IMR-90 (cell line): ENCODE measurements at regions not wholly inside any gene's neighbourhood (a gene's known extent, or its start where the extent isn't known, plus 50 kb on each side); places are given as distances from the start of the nearest gene placed in this dataset.

Source experiments
- ATAC-seq: fragments of 200-7000 bp; cut with Tn5 transposase; 2 replicates; pipeline ENCODE4 v1.9.1; 2020; ENCODE audit warnings: low read depth, mild to moderate bottlenecking, moderate library complexity
- BruUV-seq: library from RNA; stranded (reverse); fragments of 400-500 nt; replicated peaks from 2 replicates; lab custom pipeline; 2021; lab: Mats Ljungman, UMichigan
- CTCF ChIA-PET: fragments of 300-600 bp; formaldehyde crosslinking; extraction: SDS; loops from one replicate; lab custom pipeline; 2021; ENCODE audit warnings: antibody characterized with exemption; lab: Yijun Ruan, JAX
- POLR2A ChIA-PET: fragments of 300-600 bp; sonication (Branson Sonifier 250); formaldehyde crosslinking; loops from one replicate; lab custom pipeline; 2022; ENCODE audit warnings: antibody characterized with exemption; ENCODE audit not compliant: unreplicated experiment; lab: Charles Lee
- DNase-seq: peaks from one replicate; pipeline ENCODE4 v3.0.0; 2013
- H2AFZ ChIP-seq: replicated peaks from 2 replicates; pipeline ENCODE3; 2013; ENCODE audit warnings: low read length, mild to moderate bottlenecking; ENCODE audit not compliant: poor library complexity
- H2AK5ac ChIP-seq: 2 replicates; pipeline ENCODE4 v1.6.1; 2013; ENCODE audit warnings: low read depth, low read length, inconsistent platforms
- H2AK9ac ChIP-seq: replicated peaks from 2 replicates; pipeline ENCODE3; 2013; ENCODE audit warnings: mild to moderate bottlenecking, low read depth, low read length, moderate library complexity; ENCODE audit not compliant: poor library complexity
- H2BK120ac ChIP-seq: 2 replicates; pipeline ENCODE4 v1.6.1; 2013; ENCODE audit warnings: low read depth, low read length, inconsistent platforms
- H2BK15ac ChIP-seq: 3 replicates; pipeline ENCODE4 v1.6.1; 2013; ENCODE audit warnings: low read depth, low read length, inconsistent platforms
- H2BK20ac ChIP-seq: 2 replicates; pipeline ENCODE4 v1.6.1; 2013; ENCODE audit warnings: low read depth, mild to moderate bottlenecking, inconsistent platforms, low read length, moderate library complexity
- H2BK5ac ChIP-seq: 2 replicates; pipeline ENCODE4 v1.6.1; 2013; ENCODE audit warnings: mild to moderate bottlenecking, low read depth, low read length, inconsistent platforms; ENCODE audit not compliant: poor library complexity, severe bottlenecking
- H3K14ac ChIP-seq: replicated peaks from 2 replicates; pipeline ENCODE4 v1.6.1; 2013; ENCODE audit warnings: low read depth, low read length, inconsistent platforms
- H3K18ac ChIP-seq: 2 replicates; pipeline ENCODE4 v1.6.1; 2013; ENCODE audit warnings: low read depth, low read length, control low read depth
- H3K23ac ChIP-seq: 2 replicates; pipeline ENCODE4 v1.6.1; 2013; ENCODE audit warnings: low read depth, low read length, inconsistent platforms
- H3K27ac ChIP-seq: 2 replicates; pipeline ENCODE4 v1.5.1; 2013; ENCODE audit warnings: mild to moderate bottlenecking, control low read depth, low read length; ENCODE audit not compliant: insufficient read depth
- H3K27me3 ChIP-seq: 2 replicates; pipeline ENCODE4 v1.6.1; 2013; ENCODE audit warnings: low read length; ENCODE audit not compliant: control insufficient read depth, insufficient read depth
- H3K36me3 ChIP-seq: 2 replicates; pipeline ENCODE4 v1.6.1; 2013; ENCODE audit warnings: low read length, mixed read lengths; ENCODE audit not compliant: control insufficient read depth, insufficient read depth
- H3K4ac ChIP-seq: 2 replicates; pipeline ENCODE4 v1.6.1; 2013; ENCODE audit warnings: low read depth, low read length, inconsistent platforms
- H3K4me1 ChIP-seq: 2 replicates; pipeline ENCODE4 v1.6.1; 2013; ENCODE audit warnings: low read length, mixed read lengths; ENCODE audit not compliant: control insufficient read depth, insufficient read depth
- H3K4me2 ChIP-seq: 2 replicates; pipeline ENCODE4 v1.6.1; 2013; ENCODE audit warnings: low read depth, mild to moderate bottlenecking, control low read depth, low read length, moderate library complexity
- H3K4me3 ChIP-seq: 2 replicates; pipeline ENCODE4 v1.5.1; 2013; ENCODE audit warnings: low read depth, mild to moderate bottlenecking, control low read depth, low read length, moderate library complexity; ENCODE audit not compliant: insufficient read depth
- H3K56ac ChIP-seq: 2 replicates; pipeline ENCODE4 v1.6.1; 2013; ENCODE audit warnings: low read length, inconsistent platforms; ENCODE audit not compliant: insufficient read depth; ENCODE audit errors: extremely low read depth
- H3K79me1 ChIP-seq, 2 experiments: 2 replicates each; pipeline ENCODE4 v1.6.1; 2013; ENCODE audit warnings: low read length in 2 of 2, inconsistent platforms in 1 of 2, low read depth in 1 of 2
- H3K9ac ChIP-seq: 2 replicates; pipeline ENCODE4 v1.6.1; 2013; ENCODE audit warnings: low read depth, low read length, control low read depth
- H3K9me1 ChIP-seq: 2 replicates; pipeline ENCODE4 v1.6.1; 2013; ENCODE audit warnings: low read length, inconsistent platforms; ENCODE audit not compliant: insufficient read depth
- H3K9me3 ChIP-seq: 2 replicates; pipeline ENCODE4 v1.6.1; 2013; ENCODE audit warnings: low read length; ENCODE audit not compliant: control insufficient read depth, insufficient read depth
- H4K20me1 ChIP-seq: 2 replicates; pipeline ENCODE4 v1.6.1; 2013; ENCODE audit warnings: low read length, inconsistent platforms; ENCODE audit not compliant: insufficient read depth
- H4K5ac ChIP-seq: 2 replicates; pipeline ENCODE4 v1.6.1; 2013; ENCODE audit warnings: mild to moderate bottlenecking, low read depth, low read length, control low read depth
- H4K8ac ChIP-seq, 2 experiments: 2 replicates each; pipeline ENCODE4 v1.6.1; 2013; ENCODE audit warnings: low read depth in 2 of 2, low read length in 2 of 2, control low read depth in 1 of 2, inconsistent platforms in 1 of 2
- H4K91ac ChIP-seq: 2 replicates; pipeline ENCODE4 v1.6.1; 2013; ENCODE audit warnings: low read depth, low read length, inconsistent platforms; ENCODE audit not compliant: insufficient read depth
- CEBPB ChIP-seq: IDR thresholded peaks from 2 replicates; pipeline ENCODE4 v1.6.1; 2012; ENCODE audit warnings: low read depth, low read length, improper control_type of control experiment
- FOS ChIP-seq: fragments of 150-350 bp; IDR thresholded peaks from 2 replicates; pipeline ENCODE4 v1.6.1; 2016; ENCODE audit warnings: low read depth, low read length
- MXI1 ChIP-seq: IDR thresholded peaks from 2 replicates; pipeline ENCODE4 v1.6.1; 2012; ENCODE audit warnings: low read depth, mild to moderate bottlenecking, low read length, moderate library complexity, borderline replicate concordance
- POLR2A ChIP-seq: IDR thresholded peaks from 2 replicates; pipeline ENCODE4 v1.6.1; 2012; ENCODE audit warnings: mild to moderate bottlenecking, low read depth, low read length
- RAD21 ChIP-seq: IDR thresholded peaks from 2 replicates; pipeline ENCODE4 v1.6.1; 2012; ENCODE audit warnings: low read length, improper control_type of control experiment
- RCOR1 ChIP-seq: IDR thresholded peaks from 2 replicates; pipeline ENCODE4 v1.6.1; 2012; ENCODE audit warnings: mild to moderate bottlenecking, low read length, improper control_type of control experiment; ENCODE audit not compliant: insufficient replicate concordance
- SMC3 ChIP-seq: fragments of 150-350 bp; IDR thresholded peaks from 2 replicates; pipeline ENCODE4 v1.6.1; 2016; ENCODE audit warnings: low read depth, mild to moderate bottlenecking, antibody characterized with exemption, low read length, moderate library complexity
- WGBS, 2 experiments: methylation state at CpG; one replicate each; pipeline versions ENCODE4 v1.1.5 to v1.1.7; 2013; ENCODE audit warnings: missing lambda C conversion rate in 2 of 2; ENCODE audit not compliant: insufficient read length in 1 of 2; ENCODE audit errors: extremely low coverage in 2 of 2; 5-methylcytosine and 5-hydroxymethylcytosine counted together
- dilution Hi-C: fragments of 300-500 bp; cut with HindIII; formaldehyde crosslinking; loops from one replicate; pipeline ENCODE4 v1.14.3; 2018; ENCODE audit warnings: low sequenced_read_pairs; ENCODE audit not compliant: unreplicated experiment
- in situ Hi-C: fragments of 300-500 bp; cut with MboI; formaldehyde crosslinking; loops from 3 replicates; pipeline ENCODE4 v1.14.3; 2019; ENCODE audit warnings: low sequenced_read_pairs, inconsistent platforms, mixed read lengths
- intact Hi-C: fragments of 100-400 bp; cut with micrococcal nuclease; formaldehyde crosslinking; loops from 2 replicates; pipeline ENCODE4 v1.10.0; 2022
- TF ChIP-seq, protein P1 (sequence below): fragments of 150-350 bp; IDR thresholded peaks from 2 replicates; pipeline ENCODE4 v1.6.1; 2017; ENCODE audit warnings: mild to moderate bottlenecking, antibody characterized with exemption, low read length, low read depth

DNA sequence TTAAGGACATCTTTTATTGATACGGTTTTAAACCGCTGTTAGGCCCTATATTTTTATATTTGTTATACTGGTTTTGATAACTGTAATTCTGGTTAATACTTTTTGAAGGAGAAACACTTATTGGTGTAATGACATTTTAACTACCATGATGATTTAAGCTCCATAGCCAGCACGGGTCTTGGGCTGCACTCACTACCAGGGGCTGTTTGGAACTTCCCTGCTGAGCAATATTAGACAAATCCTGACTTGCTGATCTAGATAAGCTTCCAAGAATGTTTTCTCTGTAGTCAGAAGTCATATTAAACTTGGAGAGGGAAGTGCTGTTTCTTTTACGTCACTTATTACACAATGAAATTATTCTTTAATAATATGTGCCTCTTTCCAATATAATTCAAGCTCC lies 540.0 kb upstream of the GRAMD2B start:
- ChIA-PET POLR2A (no interaction called here), CTCF (no interaction called here)
- intact Hi-C loops, result no loop called here
- Histone ChIP-seq H4K8ac (no peak overlapping the region), H3K27ac (no peak overlapping the region), H2AK5ac (no peak overlapping the region), H3K79me1 (no peaks in the 10 kb centered on the region), H2BK20ac (no peak overlapping the region), H3K9me1 (no peaks in the 10 kb centered on the region), H3K9ac (no peak overlapping the region), H3K56ac (no peak overlapping the region), H4K91ac (no peak overlapping the region), H2AK9ac (no peak overlapping the region), H3K4ac (no peak overlapping the region), H2BK15ac (no peak overlapping the region), H4K20me1 (no peaks in the 10 kb centered on the region), H3K4me2 (no peak overlapping the region), H3K4me1 (no peaks in the 10 kb centered on the region), H4K5ac (no peak overlapping the region), H3K23ac (no peak overlapping the region), H2BK120ac (no peak overlapping the region), H2BK5ac (no peak overlapping the region), H3K36me3 (no peaks in the 10 kb centered on the region), H3K18ac (no peak overlapping the region), H3K4me3 (no peak overlapping the region), H3K27me3 (no peaks in the 10 kb centered on the region), H3K14ac (no peak overlapping the region), H3K9me3 (no peaks in the 10 kb centered on the region), H2AFZ (no peak overlapping the region)
- BruUV-seq, result no TSS peak
- no peak for TF ChIP-seq RAD21
- TF ChIP-seq POLR2A, result no peak
- TF ChIP-seq RCOR1, result no peak
- no peak for TF ChIP-seq CEBPB
- TF ChIP-seq SMC3, result no peak
- TF ChIP-seq, protein P1, sequence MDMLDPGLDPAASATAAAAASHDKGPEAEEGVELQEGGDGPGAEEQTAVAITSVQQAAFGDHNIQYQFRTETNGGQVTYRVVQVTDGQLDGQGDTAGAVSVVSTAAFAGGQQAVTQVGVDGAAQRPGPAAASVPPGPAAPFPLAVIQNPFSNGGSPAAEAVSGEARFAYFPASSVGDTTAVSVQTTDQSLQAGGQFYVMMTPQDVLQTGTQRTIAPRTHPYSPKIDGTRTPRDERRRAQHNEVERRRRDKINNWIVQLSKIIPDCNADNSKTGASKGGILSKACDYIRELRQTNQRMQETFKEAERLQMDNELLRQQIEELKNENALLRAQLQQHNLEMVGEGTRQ, result no peak
- TF ChIP-seq MXI1, result no peak
- TF ChIP-seq FOS, result no peak
- ATAC-seq (no peak), DNase-seq (no peak)
- dilution Hi-C loops, result no loop called here
- in situ Hi-C loops, result no loop called here
- no CpG with 5 or more reads among the region's 4 CpGs for WGBS, 2 experiments
